Stimulated activated memory B cell treated with anti-CD40 and anti-IgM and Interleukin-4, amounts not matched to agents 10 μg/mL and 1 μg/mL and 100 μg/mL, for 72 hours (primary cell): ENCODE measurements at regions not wholly inside any gene's neighbourhood (a gene's known extent, or its start where the extent isn't known, plus 50 kb on each side); places are given as distances from the start of the nearest gene placed in this dataset.

ENCODE experiments used
- ATAC-seq: fragments of 150-1000 bp; cut with Tn5 transposase; 2 replicates; pipeline ENCODE4 v1.10.0; 2021
- H3K27ac Mint-ChIP-seq: one replicate; pipeline ENCODE4 v1.8.0; 2022; ENCODE audit warnings: mild to moderate bottlenecking, mixed read lengths
- H3K27me3 Mint-ChIP-seq: one replicate; pipeline ENCODE4 v1.8.0; 2022; ENCODE audit warnings: mixed read lengths
- H3K36me3 Mint-ChIP-seq: one replicate; pipeline ENCODE4 v1.8.0; 2022; ENCODE audit warnings: mixed read lengths
- H3K4me1 Mint-ChIP-seq: one replicate; pipeline ENCODE4 v1.8.0; 2022; ENCODE audit warnings: mixed read lengths
- H3K4me3 Mint-ChIP-seq: one replicate; pipeline ENCODE4 v1.8.0; 2022; ENCODE audit warnings: mild to moderate bottlenecking, moderate library complexity, mixed read lengths
- H3K9me3 Mint-ChIP-seq: one replicate; pipeline ENCODE4 v1.8.0; 2022; ENCODE audit warnings: mixed read lengths

- no peak for ATAC-seq
- H3K27ac Mint-ChIP-seq = peak overlapping the region; percentile 72
Measured at GRCh38 chr7:130972201-130972600, 238.2 kb upstream of the KLF14 start.

GRCh38 chr7:130973637-130974036 lies 239.6 kb upstream of the KLF14 start:
- Mint-ChIP-seq H3K27me3 (no peaks in the 10 kb centered on the region), H3K9me3 (peaks cover 6% of the 10 kb centered on the region), H3K4me1 (peaks cover 35% of the 10 kb centered on the region), H3K36me3 (peaks cover 46% of the 10 kb centered on the region), H3K27ac (peak overlapping the region; percentile 12), H3K4me3 (no peak overlapping the region)
- ATAC-seq = no peak

More at GRCh38 chr7:130972201-130972600, 238.2 kb upstream of the KLF14 start:
- Mint-ChIP-seq H3K4me1 (peaks cover 44% of the 10 kb centered on the region), H3K27me3 (no peaks in the 10 kb centered on the region), H3K9me3 (peaks cover 6% of the 10 kb centered on the region), H3K4me3 (no peak overlapping the region), H3K36me3 (peaks cover 49% of the 10 kb centered on the region)

GRCh38 chr7:130974169-130974568 lies 240.2 kb upstream of the KLF14 start:
- peak overlapping the region; percentile 12 for H3K27ac Mint-ChIP-seq
- peaks cover 34% of the 10 kb centered on the region for H3K4me1 Mint-ChIP-seq
- H3K27me3 Mint-ChIP-seq = no peaks in the 10 kb centered on the region
- ATAC-seq = no peak
- no peak overlapping the region for H3K4me3 Mint-ChIP-seq
- H3K36me3 Mint-ChIP-seq = peaks cover 46% of the 10 kb centered on the region
- peaks cover 6% of the 10 kb centered on the region for H3K9me3 Mint-ChIP-seq

- Mint-ChIP-seq H3K4me3 (no peak overlapping the region), H3K9me3 (peaks cover 6% of the 10 kb centered on the region), H3K27ac (peak overlapping the region; percentile 12), H3K27me3 (no peaks in the 10 kb centered on the region), H3K4me1 (peaks cover 38% of the 10 kb centered on the region), H3K36me3 (peaks cover 46% of the 10 kb centered on the region)
- ATAC-seq = no peak
Measured at GRCh38 chr7:130974794-130975193, 240.8 kb upstream of the KLF14 start.

- Mint-ChIP-seq H3K9me3 (peaks cover 6% of the 10 kb centered on the region), H3K4me1 (peaks cover 30% of the 10 kb centered on the region), H3K27me3 (no peaks in the 10 kb centered on the region), H3K4me3 (no peak overlapping the region), H3K36me3 (peaks cover 46% of the 10 kb centered on the region), H3K27ac (no peak overlapping the region)
- ATAC-seq = no peak
Measured at GRCh38 chr7:130975731-130976130, 241.7 kb upstream of the KLF14 start.

- H3K9me3 Mint-ChIP-seq = no peaks in the 10 kb centered on the region
- H3K4me1 Mint-ChIP-seq = peaks cover 32% of the 10 kb centered on the region
- H3K27ac Mint-ChIP-seq = no peak overlapping the region
- peak; percentile 55 for ATAC-seq
- H3K4me3 Mint-ChIP-seq = no peak overlapping the region
- H3K27me3 Mint-ChIP-seq = no peaks in the 10 kb centered on the region
- H3K36me3 Mint-ChIP-seq = peaks cover 28% of the 10 kb centered on the region
Measured at GRCh38 chr7:130982160-130982638, 248.2 kb upstream of the KLF14 start.

GRCh38 chr7:130982651-130983050 lies 248.6 kb upstream of the KLF14 start:
- peaks cover 30% of the 10 kb centered on the region for H3K36me3 Mint-ChIP-seq
- H3K27me3 Mint-ChIP-seq = no peaks in the 10 kb centered on the region
- H3K9me3 Mint-ChIP-seq = no peaks in the 10 kb centered on the region
- peaks cover 36% of the 10 kb centered on the region for H3K4me1 Mint-ChIP-seq
- no peak overlapping the region for H3K4me3 Mint-ChIP-seq
- H3K27ac Mint-ChIP-seq = no peak overlapping the region
- ATAC-seq = no peak

- H3K27me3 Mint-ChIP-seq = no peaks in the 10 kb centered on the region
- no peak overlapping the region for H3K4me3 Mint-ChIP-seq
- peaks cover 37% of the 10 kb centered on the region for H3K36me3 Mint-ChIP-seq
- H3K27ac Mint-ChIP-seq = peak overlapping the region; percentile 23
- no peak for ATAC-seq
- H3K9me3 Mint-ChIP-seq = no peaks in the 10 kb centered on the region
- peaks cover 48% of the 10 kb centered on the region for H3K4me1 Mint-ChIP-seq
Measured at GRCh38 chr7:130985361-130985760, 251.4 kb upstream of the KLF14 start.

GRCh38 chr7:130986261-130986690 lies 252.3 kb upstream of the KLF14 start:
- Mint-ChIP-seq H3K4me3 (no peak overlapping the region), H3K4me1 (peaks cover 53% of the 10 kb centered on the region)

GRCh38 chr7:130987092-130987491 lies 253.1 kb upstream of the KLF14 start:
- peaks cover 42% of the 10 kb centered on the region for H3K36me3 Mint-ChIP-seq
- H3K9me3 Mint-ChIP-seq = no peaks in the 10 kb centered on the region
- no peak overlapping the region for H3K4me3 Mint-ChIP-seq
- ATAC-seq = no peak
- H3K27ac Mint-ChIP-seq = peak overlapping the region; percentile 23
- H3K4me1 Mint-ChIP-seq = peaks cover 53% of the 10 kb centered on the region
- no peaks in the 10 kb centered on the region for H3K27me3 Mint-ChIP-seq

More at GRCh38 chr7:130986261-130986690, 252.3 kb upstream of the KLF14 start:
- no peaks in the 10 kb centered on the region for H3K27me3 Mint-ChIP-seq
- H3K36me3 Mint-ChIP-seq = peaks cover 37% of the 10 kb centered on the region
- H3K27ac Mint-ChIP-seq = peak overlapping the region; percentile 23
- no peaks in the 10 kb centered on the region for H3K9me3 Mint-ChIP-seq
- ATAC-seq = no peak

- Mint-ChIP-seq H3K27me3 (no peaks in the 10 kb centered on the region), H3K4me3 (no peak overlapping the region), H3K4me1 (peaks cover 53% of the 10 kb centered on the region), H3K27ac (peak overlapping the region; percentile 79), H3K9me3 (no peaks in the 10 kb centered on the region), H3K36me3 (peaks cover 42% of the 10 kb centered on the region)
- ATAC-seq = no peak
Measured at GRCh38 chr7:130988443-130988842, 254.4 kb upstream of the KLF14 start.

GRCh38 chr7:130989101-130989795 lies 255.2 kb upstream of the KLF14 start:
- no peaks in the 10 kb centered on the region for H3K9me3 Mint-ChIP-seq
- no peak for ATAC-seq
- H3K36me3 Mint-ChIP-seq = peaks cover 38% of the 10 kb centered on the region
- no peaks in the 10 kb centered on the region for H3K27me3 Mint-ChIP-seq
- H3K4me1 Mint-ChIP-seq = peaks cover 60% of the 10 kb centered on the region
- peak overlapping the region; percentile 79 for H3K27ac Mint-ChIP-seq
- H3K4me3 Mint-ChIP-seq = no peak overlapping the region

GRCh38 chr7:130990178-130990832 lies 256.3 kb upstream of the KLF14 start:
- H3K36me3 Mint-ChIP-seq = peaks cover 32% of the 10 kb centered on the region
- no peaks in the 10 kb centered on the region for H3K9me3 Mint-ChIP-seq
- ATAC-seq = no peak
- no peaks in the 10 kb centered on the region for H3K27me3 Mint-ChIP-seq
- no peak overlapping the region for H3K4me3 Mint-ChIP-seq
- peak overlapping the region; percentile 20 for H3K27ac Mint-ChIP-seq
- peaks cover 63% of the 10 kb centered on the region for H3K4me1 Mint-ChIP-seq

- H3K36me3 Mint-ChIP-seq = peaks cover 24% of the 10 kb centered on the region
- H3K9me3 Mint-ChIP-seq = no peaks in the 10 kb centered on the region
- peak overlapping the region; percentile 65 for H3K27ac Mint-ChIP-seq
- no peaks in the 10 kb centered on the region for H3K27me3 Mint-ChIP-seq
- H3K4me3 Mint-ChIP-seq = peak overlapping the region; percentile 0
- peaks cover 68% of the 10 kb centered on the region for H3K4me1 Mint-ChIP-seq
- peak; percentile 64 for ATAC-seq
Measured at GRCh38 chr7:130993671-130994365, 259.8 kb upstream of the KLF14 start.

- peaks cover 68% of the 10 kb centered on the region for H3K4me1 Mint-ChIP-seq
- peaks cover 23% of the 10 kb centered on the region for H3K36me3 Mint-ChIP-seq
- peak overlapping the region; percentile 65 for H3K27ac Mint-ChIP-seq
- H3K27me3 Mint-ChIP-seq = no peaks in the 10 kb centered on the region
- H3K9me3 Mint-ChIP-seq = no peaks in the 10 kb centered on the region
- ATAC-seq = no peak
- no peak overlapping the region for H3K4me3 Mint-ChIP-seq
Measured at GRCh38 chr7:130994378-130995115, 260.5 kb upstream of the KLF14 start.
